Liver (tissue), 8 donors: ENCODE measurements at regions not wholly inside any gene's neighbourhood (a gene's known extent, or its start where the extent isn't known, plus 50 kb on each side); places are given as distances from the start of the nearest gene placed in this dataset.

Experiments
- DNase-seq: peaks from one replicate; pipeline ENCODE4 v3.0.0-alpha.2; 2017; ENCODE audit warnings: low spot score
- H3K27ac ChIP-seq, 2 donors: one replicate each; pipeline ENCODE4 v1.7.0; 2013; ENCODE audit warnings: inconsistent platforms in 2 of 2, low read length in 2 of 2, control low read depth in 1 of 2, low read depth in 1 of 2, mild to moderate bottlenecking in 1 of 2
- H3K27me3 ChIP-seq, 4 donors: one replicate each; pipeline versions ENCODE4 v1.6.1 to v1.7.0; 2013; ENCODE audit warnings: low read length in 3 of 4, inconsistent platforms in 1 of 4, mild to moderate bottlenecking in 1 of 4, moderate library complexity in 1 of 4; ENCODE audit not compliant: control insufficient read depth in 4 of 4, insufficient read depth in 4 of 4
- H3K36me3 ChIP-seq, 4 donors: one replicate each; pipeline versions ENCODE4 v1.6.1 to v1.7.0; 2013; ENCODE audit warnings: low read length in 3 of 4, mild to moderate bottlenecking in 3 of 4, low read depth in 1 of 4, moderate library complexity in 1 of 4; ENCODE audit not compliant: control insufficient read depth in 4 of 4, insufficient read depth in 3 of 4
- H3K4me1 ChIP-seq, 4 donors: one replicate each; pipeline versions ENCODE4 v1.6.1 to v1.7.0; 2013; ENCODE audit warnings: low read length in 3 of 4, mild to moderate bottlenecking in 3 of 4, moderate library complexity in 1 of 4; ENCODE audit not compliant: control insufficient read depth in 4 of 4, insufficient read depth in 4 of 4
- H3K4me3 ChIP-seq, 3 donors: one replicate each; pipeline versions ENCODE4 v1.6.1 to v1.7.0; 2013; ENCODE audit warnings: low read length in 3 of 3, control low read depth in 1 of 3, low read depth in 1 of 3, mild to moderate bottlenecking in 1 of 3
- H3K9ac ChIP-seq, 2 donors: one replicate each; pipeline ENCODE4 v1.7.0; 2013; ENCODE audit warnings: low read length in 2 of 2, mild to moderate bottlenecking in 2 of 2, moderate library complexity in 2 of 2, control low read depth in 1 of 2, low read depth in 1 of 2
- H3K9me3 ChIP-seq, 4 donors: one replicate each; pipeline versions ENCODE4 v1.6.1 to v1.7.0; 2013; ENCODE audit warnings: low read length in 3 of 4; ENCODE audit not compliant: control insufficient read depth in 4 of 4
- ATF3 ChIP-seq: IDR thresholded peaks from 2 replicates; pipeline ENCODE4 v1.6.1; 2016; ENCODE audit warnings: antibody characterized with exemption
- EGR1 ChIP-seq, 2 donors: IDR thresholded peaks; 2 replicates each; pipeline ENCODE4 v1.6.1; 2016 to 2018; ENCODE audit warnings: antibody characterized with exemption in 2 of 2, low read depth in 2 of 2
- FOXA1 ChIP-seq: IDR thresholded peaks from 2 replicates; pipeline ENCODE4 v1.6.1; 2016; ENCODE audit warnings: antibody characterized with exemption
- FOXA2 ChIP-seq: IDR thresholded peaks from 2 replicates; pipeline ENCODE4 v1.6.1; 2016; ENCODE audit warnings: antibody characterized with exemption
- GABPA ChIP-seq, 2 donors: IDR thresholded peaks in 1 of 2; conservative IDR thresholded peaks in 1 of 2; 2 replicates each; pipeline ENCODE4 v1.6.1; 2016; ENCODE audit warnings: antibody characterized with exemption in 2 of 2, mild to moderate bottlenecking in 1 of 2, moderate library complexity in 1 of 2
- HNF4A ChIP-seq, 2 donors: conservative IDR thresholded peaks; 2 replicates each; pipeline ENCODE4 v1.6.1; 2016; ENCODE audit warnings: antibody characterized with exemption in 2 of 2, mild to moderate bottlenecking in 2 of 2
- HNF4G ChIP-seq: IDR thresholded peaks from 2 replicates; pipeline ENCODE4 v1.6.1; 2016; ENCODE audit warnings: antibody characterized with exemption
- JUND ChIP-seq, 2 donors: IDR thresholded peaks; 2 replicates each; pipeline ENCODE4 v1.6.1; 2016; ENCODE audit warnings: antibody characterized with exemption in 2 of 2
- MAX ChIP-seq: IDR thresholded peaks from 2 replicates; pipeline ENCODE4 v1.6.1; 2016; ENCODE audit warnings: antibody characterized with exemption
- NR2F2 ChIP-seq: IDR thresholded peaks from 2 replicates; pipeline ENCODE4 v1.6.1; 2016; ENCODE audit warnings: antibody characterized with exemption
- RAD21 ChIP-seq, 2 donors: IDR thresholded peaks; 2 replicates each; pipeline ENCODE4 v1.6.1; 2016; ENCODE audit warnings: antibody characterized with exemption in 2 of 2, mild to moderate bottlenecking in 2 of 2
- REST ChIP-seq: IDR thresholded peaks from 2 replicates; pipeline ENCODE4 v1.6.1; 2016; ENCODE audit warnings: antibody characterized with exemption, mild to moderate bottlenecking
- RXRA ChIP-seq, 2 donors: IDR thresholded peaks; 2 replicates each; pipeline ENCODE4 v1.6.1; 2017 to 2018; ENCODE audit warnings: antibody characterized with exemption in 2 of 2, mild to moderate bottlenecking in 1 of 2
- SP1 ChIP-seq: IDR thresholded peaks from 2 replicates; pipeline ENCODE4 v1.6.1; 2018; ENCODE audit warnings: antibody characterized with exemption, mild to moderate bottlenecking
- TAF1 ChIP-seq: conservative IDR thresholded peaks from 2 replicates; pipeline ENCODE4 v1.6.1; 2016; ENCODE audit warnings: antibody characterized with exemption, mild to moderate bottlenecking
- YY1 ChIP-seq: IDR thresholded peaks from 2 replicates; pipeline ENCODE4 v1.6.1; 2016; ENCODE audit warnings: antibody characterized with exemption, mild to moderate bottlenecking
- WGBS: extraction: QIAGEN DNeasy Blood & Tissue Kit; methylation state at CpG from one replicate; pipeline ENCODE4 v1.1.7; 2013; 5-methylcytosine and 5-hydroxymethylcytosine counted together
- TF ChIP-seq, protein P1 (sequence below): fragments of 150-350 bp; IDR thresholded peaks from 2 replicates; pipeline ENCODE4 v1.5.1; 2017; ENCODE audit warnings: improper control_type of control experiment, low read depth, low read length; ENCODE audit not compliant: missing input control
- TF ChIP-seq, protein P2 (sequence below): IDR thresholded peaks from 2 replicates; pipeline ENCODE4 v1.6.1; 2016; ENCODE audit warnings: antibody characterized with exemption
- donor health status: healthy.
- donor health status: healthy.
- donor health status: healthy.
- donor health status: healthy.
- donor health status: healthy.

- H3K9ac ChIP-seq, result no peak overlapping the region
- H3K4me3 ChIP-seq, result no peak overlapping the region
- DNase-seq, result no peak
- H3K4me1 ChIP-seq, result peaks cover 2 to 26% (median 24%) of the 10 kb centered on the region in 4 donors
- no peaks in the 10 kb centered on the region for H3K36me3 ChIP-seq
- H3K27ac ChIP-seq, result no peak overlapping the region
- H3K27me3 ChIP-seq, result no peaks in the 10 kb centered on the region
- no peaks in the 10 kb centered on the region for H3K9me3 ChIP-seq
- 98% methylated on average over 24 of the region's 32 CpGs for WGBS
- TF ChIP-seq NR2F2 (no peak), REST (no peak), GABPA (IDR thresholded peaks at IDR 0.05 in 1 of 2, conservative IDR thresholded peaks at IDR 0.05 in 1 of 2) (no peak), SP1 (no peak), FOXA2 (no peak)
- TF ChIP-seq, protein P1, sequence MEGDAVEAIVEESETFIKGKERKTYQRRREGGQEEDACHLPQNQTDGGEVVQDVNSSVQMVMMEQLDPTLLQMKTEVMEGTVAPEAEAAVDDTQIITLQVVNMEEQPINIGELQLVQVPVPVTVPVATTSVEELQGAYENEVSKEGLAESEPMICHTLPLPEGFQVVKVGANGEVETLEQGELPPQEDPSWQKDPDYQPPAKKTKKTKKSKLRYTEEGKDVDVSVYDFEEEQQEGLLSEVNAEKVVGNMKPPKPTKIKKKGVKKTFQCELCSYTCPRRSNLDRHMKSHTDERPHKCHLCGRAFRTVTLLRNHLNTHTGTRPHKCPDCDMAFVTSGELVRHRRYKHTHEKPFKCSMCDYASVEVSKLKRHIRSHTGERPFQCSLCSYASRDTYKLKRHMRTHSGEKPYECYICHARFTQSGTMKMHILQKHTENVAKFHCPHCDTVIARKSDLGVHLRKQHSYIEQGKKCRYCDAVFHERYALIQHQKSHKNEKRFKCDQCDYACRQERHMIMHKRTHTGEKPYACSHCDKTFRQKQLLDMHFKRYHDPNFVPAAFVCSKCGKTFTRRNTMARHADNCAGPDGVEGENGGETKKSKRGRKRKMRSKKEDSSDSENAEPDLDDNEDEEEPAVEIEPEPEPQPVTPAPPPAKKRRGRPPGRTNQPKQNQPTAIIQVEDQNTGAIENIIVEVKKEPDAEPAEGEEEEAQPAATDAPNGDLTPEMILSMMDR, result no peak
Measured at GRCh38 chrX:115889121-115889890, 281.2 kb upstream of the AGTR2 start.

GRCh38 chrX:115892056-115892708, 278.4 kb upstream of the AGTR2 start:
- Histone ChIP-seq H3K9ac (no peak overlapping the region), H3K36me3 (no peaks in the 10 kb centered on the region), H3K27me3 (no peaks in the 10 kb centered on the region), H3K4me1 (peaks cover 2 to 27% (median 25%) of the 10 kb centered on the region in 4 donors), H3K27ac (peak overlapping the region; percentile 36 to 72), H3K9me3 (no peaks in the 10 kb centered on the region), H3K4me3 (peak overlapping the region in 2 of 3 donors; percentile 45 to 60)
- 58% methylated on average over 7 of the region's 7 CpGs for WGBS
- no peak for DNase-seq
- TF ChIP-seq GABPA (IDR thresholded peaks at IDR 0.05 in 1 of 2, conservative IDR thresholded peaks at IDR 0.05 in 1 of 2) (no peak), NR2F2 (no peak), JUND (IDR thresholded peaks at IDR 0.05) (peak in 1 of 2 donors; percentile 42), HNF4G (peak; percentile 48), MAX (no peak), EGR1 (IDR thresholded peaks at IDR 0.05; ENCODE audit: low read depth in 2 of 2) (no peak), SP1 (no peak), FOXA1 (no peak), RXRA (IDR thresholded peaks at IDR 0.05) (peak in 1 of 2 donors; percentile 45), RAD21 (IDR thresholded peaks at IDR 0.05) (no peak), YY1 (peak; percentile 20), REST (no peak), HNF4A (conservative IDR thresholded peaks at IDR 0.05) (peak; percentile 67 to 80), FOXA2 (no peak), TAF1 (no peak), ATF3 (no peak)
- TF ChIP-seq, protein P2, sequence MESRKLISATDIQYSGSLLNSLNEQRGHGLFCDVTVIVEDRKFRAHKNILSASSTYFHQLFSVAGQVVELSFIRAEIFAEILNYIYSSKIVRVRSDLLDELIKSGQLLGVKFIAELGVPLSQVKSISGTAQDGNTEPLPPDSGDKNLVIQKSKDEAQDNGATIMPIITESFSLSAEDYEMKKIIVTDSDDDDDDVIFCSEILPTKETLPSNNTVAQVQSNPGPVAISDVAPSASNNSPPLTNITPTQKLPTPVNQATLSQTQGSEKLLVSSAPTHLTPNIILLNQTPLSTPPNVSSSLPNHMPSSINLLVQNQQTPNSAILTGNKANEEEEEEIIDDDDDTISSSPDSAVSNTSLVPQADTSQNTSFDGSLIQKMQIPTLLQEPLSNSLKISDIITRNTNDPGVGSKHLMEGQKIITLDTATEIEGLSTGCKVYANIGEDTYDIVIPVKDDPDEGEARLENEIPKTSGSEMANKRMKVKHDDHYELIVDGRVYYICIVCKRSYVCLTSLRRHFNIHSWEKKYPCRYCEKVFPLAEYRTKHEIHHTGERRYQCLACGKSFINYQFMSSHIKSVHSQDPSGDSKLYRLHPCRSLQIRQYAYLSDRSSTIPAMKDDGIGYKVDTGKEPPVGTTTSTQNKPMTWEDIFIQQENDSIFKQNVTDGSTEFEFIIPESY, result no peak
